NB4 (cell line): ENCODE measurements at regions not wholly inside any gene's neighbourhood (a gene's known extent, or its start where the extent isn't known, plus 50 kb on each side); places are given as distances from the start of the nearest gene placed in this dataset.

Experiments
- POLR2A ChIP-seq: IDR thresholded peaks from 2 replicates; pipeline ENCODE4 v1.6.1; 2011; ENCODE audit warnings: mild to moderate bottlenecking; ENCODE audit not compliant: insufficient read length; ENCODE audit errors: extremely low read depth
- TF ChIP-seq, protein P1 (sequence below): IDR thresholded peaks from one replicate; pipeline ENCODE4 v1.5.1; 2012; ENCODE audit warnings: low read depth, low read length

DNA sequence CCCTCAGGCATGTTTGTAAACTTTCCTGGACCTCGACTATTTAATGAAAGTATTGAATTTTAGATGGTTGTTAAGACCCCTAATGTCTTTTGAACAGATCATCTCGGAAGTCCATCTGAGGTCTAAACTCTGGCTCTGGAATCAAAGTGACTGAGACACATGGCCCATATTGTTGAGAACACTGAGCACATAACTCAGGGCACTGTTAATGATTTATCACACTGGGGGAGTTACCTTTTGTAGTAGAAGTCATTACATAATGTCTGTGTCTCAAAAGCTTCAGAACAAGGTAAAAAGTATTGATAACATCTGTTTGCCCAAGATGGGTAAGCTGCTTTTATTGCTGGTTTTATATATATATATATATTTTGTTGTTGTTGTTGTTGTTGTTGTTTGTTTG, 103.4 kb upstream of the HS3ST1 start:
- TF ChIP-seq, protein P1, sequence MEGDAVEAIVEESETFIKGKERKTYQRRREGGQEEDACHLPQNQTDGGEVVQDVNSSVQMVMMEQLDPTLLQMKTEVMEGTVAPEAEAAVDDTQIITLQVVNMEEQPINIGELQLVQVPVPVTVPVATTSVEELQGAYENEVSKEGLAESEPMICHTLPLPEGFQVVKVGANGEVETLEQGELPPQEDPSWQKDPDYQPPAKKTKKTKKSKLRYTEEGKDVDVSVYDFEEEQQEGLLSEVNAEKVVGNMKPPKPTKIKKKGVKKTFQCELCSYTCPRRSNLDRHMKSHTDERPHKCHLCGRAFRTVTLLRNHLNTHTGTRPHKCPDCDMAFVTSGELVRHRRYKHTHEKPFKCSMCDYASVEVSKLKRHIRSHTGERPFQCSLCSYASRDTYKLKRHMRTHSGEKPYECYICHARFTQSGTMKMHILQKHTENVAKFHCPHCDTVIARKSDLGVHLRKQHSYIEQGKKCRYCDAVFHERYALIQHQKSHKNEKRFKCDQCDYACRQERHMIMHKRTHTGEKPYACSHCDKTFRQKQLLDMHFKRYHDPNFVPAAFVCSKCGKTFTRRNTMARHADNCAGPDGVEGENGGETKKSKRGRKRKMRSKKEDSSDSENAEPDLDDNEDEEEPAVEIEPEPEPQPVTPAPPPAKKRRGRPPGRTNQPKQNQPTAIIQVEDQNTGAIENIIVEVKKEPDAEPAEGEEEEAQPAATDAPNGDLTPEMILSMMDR: no peak
- TF ChIP-seq POLR2A: no peak
